Testis (tissue), 2 donors: ENCODE measurements at regions not wholly inside any gene's neighbourhood (a gene's known extent, or its start where the extent isn't known, plus 50 kb on each side); places are given as distances from the start of the nearest gene placed in this dataset.

Experiments used
- DNase-seq: peaks from one replicate; pipeline ENCODE4 v3.0.0-alpha.2; 2019
- H3K27ac ChIP-seq, 2 donors: fragments of 200-600 bp; sonication (generic); one replicate each; pipeline ENCODE4 v1.5.1; 2019
- H3K27me3 ChIP-seq: fragments of 200-600 bp; sonication (generic); one replicate; pipeline ENCODE4 v1.5.1; 2019
- H3K36me3 ChIP-seq: fragments of 200-600 bp; sonication (generic); one replicate; pipeline ENCODE4 v1.5.1; 2017; ENCODE audit warnings: low read depth; ENCODE audit errors: missing control alignments
- H3K4me1 ChIP-seq: fragments of 200-600 bp; sonication (generic); one replicate; pipeline ENCODE4 v1.5.1; 2019
- H3K4me3 ChIP-seq, 2 donors: fragments of 200-600 bp; sonication (generic); one replicate each; pipeline ENCODE4 v1.5.1; 2017 to 2019
- H3K9me3 ChIP-seq: fragments of 200-600 bp; sonication (generic); one replicate; pipeline ENCODE4 v1.5.1; 2017
- CTCF ChIP-seq, 3 experiments: fragments of 450-650 bp in 2 of 3; fragments of 200-600 bp in 1 of 3; sonication (generic) in 1 of 3; IDR thresholded peaks; one replicate each; pipeline ENCODE4 v1.5.1; 2016 to 2019; ENCODE audit warnings: antibody characterized with exemption in 3 of 3, mild to moderate bottlenecking in 2 of 3, moderate library complexity in 1 of 3
- POLR2A ChIP-seq: fragments of 450-650 bp; IDR thresholded peaks from one replicate; pipeline ENCODE4 v1.6.1; 2017; ENCODE audit warnings: antibody characterized with exemption, mild to moderate bottlenecking, moderate library complexity
- WGBS, 2 donors: methylation state at CpG; one replicate each; pipeline ENCODE4 v1.1.5; 2018; 5-methylcytosine and 5-hydroxymethylcytosine counted together
- intact Hi-C: fragments of 100-400 bp; cut with DNase I; formaldehyde crosslinking; loops from one replicate; pipeline ENCODE4 v1.15.1; 2023; ENCODE audit warnings: low total_unique reads

GRCh38 chr4:52288212-52288855 lies 237.2 kb downstream of the SPATA18 start:
- no peaks in the 10 kb centered on the region for H3K4me1 ChIP-seq
- H3K27ac ChIP-seq = no peak overlapping the region
- no peak for DNase-seq
- H3K27me3 ChIP-seq = no peaks in the 10 kb centered on the region
- no peaks in the 10 kb centered on the region for H3K36me3 ChIP-seq
- H3K9me3 ChIP-seq = no peaks in the 10 kb centered on the region
- intact Hi-C loops = no loop called here
- TF ChIP-seq CTCF (IDR thresholded peaks at IDR 0.05) (no peak), POLR2A (no peak)
- H3K4me3 ChIP-seq = no peak overlapping the region
- 75 to 78% methylated on average over 4 of the region's 4 CpGs for WGBS, 2 donors

- Histone ChIP-seq H3K4me3 (no peak overlapping the region), H3K36me3 (no peaks in the 10 kb centered on the region), H3K4me1 (no peaks in the 10 kb centered on the region), H3K27me3 (no peaks in the 10 kb centered on the region), H3K9me3 (no peaks in the 10 kb centered on the region), H3K27ac (no peak overlapping the region)
- WGBS, 2 donors = 49 to 51% methylated on average over 4 of the region's 4 CpGs
- no peak for TF ChIP-seq POLR2A
- no peak for TF ChIP-seq CTCF (IDR thresholded peaks at IDR 0.05)
- DNase-seq = no peak
- intact Hi-C loops = no loop called here
Measured at GRCh38 chr4:52290466-52290865, 239.4 kb downstream of the SPATA18 start.

- no peaks in the 10 kb centered on the region for H3K9me3 ChIP-seq
- H3K36me3 ChIP-seq = no peaks in the 10 kb centered on the region
- TF ChIP-seq CTCF (IDR thresholded peaks at IDR 0.05) = no peak
- no peak for TF ChIP-seq POLR2A
- H3K27ac ChIP-seq = no peak overlapping the region
- H3K4me3 ChIP-seq = no peak overlapping the region
- H3K4me1 ChIP-seq = no peaks in the 10 kb centered on the region
- no peaks in the 10 kb centered on the region for H3K27me3 ChIP-seq
- DNase-seq = no peak
- intact Hi-C loops = no loop called here
Measured at GRCh38 chr4:52292245-52292644, 241.1 kb downstream of the SPATA18 start.

- no peak for DNase-seq
- WGBS, 2 donors = 86% methylated on average over 1 to 2 of the region's 2 CpGs
- H3K27ac ChIP-seq = no peak overlapping the region
- no peaks in the 10 kb centered on the region for H3K9me3 ChIP-seq
- no peaks in the 10 kb centered on the region for H3K4me1 ChIP-seq
- intact Hi-C loops = no loop called here
- TF ChIP-seq CTCF (IDR thresholded peaks at IDR 0.05) (no peak), POLR2A (no peak)
- no peaks in the 10 kb centered on the region for H3K36me3 ChIP-seq
- H3K27me3 ChIP-seq = no peaks in the 10 kb centered on the region
- H3K4me3 ChIP-seq = no peak overlapping the region
Measured at GRCh38 chr4:52296341-52296740, 245.2 kb downstream of the SPATA18 start.

- 0 to 33% methylated on average over 1 of the region's 1 CpG for WGBS, 2 donors
- Histone ChIP-seq H3K9me3 (no peaks in the 10 kb centered on the region), H3K27ac (no peak overlapping the region), H3K4me1 (no peaks in the 10 kb centered on the region), H3K27me3 (no peaks in the 10 kb centered on the region), H3K4me3 (no peak overlapping the region), H3K36me3 (no peaks in the 10 kb centered on the region)
- TF ChIP-seq POLR2A (no peak), CTCF (IDR thresholded peaks at IDR 0.05) (no peak)
- DNase-seq = no peak
- intact Hi-C loops = no loop called here
Measured at GRCh38 chr4:52298444-52298843, 247.3 kb downstream of the SPATA18 start.
